Liver (tissue), 3 donors: ENCODE measurements at regions not wholly inside any gene's neighbourhood (a gene's known extent, or its start where the extent isn't known, plus 50 kb on each side); places are given as distances from the start of the nearest gene placed in this dataset.

Experiments used
- EGR1 ChIP-seq, 2 donors: IDR thresholded peaks; 2 replicates each; pipeline ENCODE4 v1.6.1; 2016 to 2018; ENCODE audit warnings: antibody characterized with exemption in 2 of 2, low read depth in 2 of 2
- GABPA ChIP-seq, 2 donors: IDR thresholded peaks in 1 of 2; conservative IDR thresholded peaks in 1 of 2; 2 replicates each; pipeline ENCODE4 v1.6.1; 2016; ENCODE audit warnings: antibody characterized with exemption in 2 of 2, mild to moderate bottlenecking in 1 of 2, moderate library complexity in 1 of 2
- HNF4A ChIP-seq, 2 donors: conservative IDR thresholded peaks; 2 replicates each; pipeline ENCODE4 v1.6.1; 2016; ENCODE audit warnings: antibody characterized with exemption in 2 of 2, mild to moderate bottlenecking in 2 of 2
- RAD21 ChIP-seq, 2 donors: IDR thresholded peaks; 2 replicates each; pipeline ENCODE4 v1.6.1; 2016; ENCODE audit warnings: antibody characterized with exemption in 2 of 2, mild to moderate bottlenecking in 2 of 2
- TF ChIP-seq, protein P1 (sequence below): fragments of 150-350 bp; IDR thresholded peaks from 2 replicates; pipeline ENCODE4 v1.5.1; 2017; ENCODE audit warnings: improper control_type of control experiment, low read depth, low read length; ENCODE audit not compliant: missing input control
- TF ChIP-seq, protein P2 (sequence below): IDR thresholded peaks from 2 replicates; pipeline ENCODE4 v1.6.1; 2016; ENCODE audit warnings: antibody characterized with exemption
- TF ChIP-seq, protein P3 (sequence below): IDR thresholded peaks from 2 replicates; pipeline ENCODE4 v1.6.1; 2016; ENCODE audit warnings: antibody characterized with exemption, mild to moderate bottlenecking
- donor health status: healthy.
- donor health status: healthy.

DNA sequence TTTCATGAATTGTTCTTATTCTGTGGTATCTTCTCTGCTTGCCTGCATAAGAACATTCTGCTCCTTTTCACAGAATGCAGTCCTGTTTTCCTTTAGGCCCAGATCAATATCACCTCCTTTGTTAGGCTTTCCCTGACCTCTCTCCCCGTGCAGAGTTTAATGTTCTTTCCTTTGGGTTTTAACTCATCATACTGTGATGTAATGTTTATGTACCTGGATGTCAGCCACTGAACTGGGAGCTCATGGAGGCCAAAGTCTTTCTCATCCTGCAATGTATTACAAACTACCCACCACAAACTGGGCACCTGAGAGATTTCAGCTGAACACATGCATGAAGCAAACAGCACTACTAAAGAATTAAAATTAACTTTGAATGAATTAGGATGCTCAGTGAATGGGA, 192.8 kb upstream of the RORA start:
- TF ChIP-seq, protein P1, sequence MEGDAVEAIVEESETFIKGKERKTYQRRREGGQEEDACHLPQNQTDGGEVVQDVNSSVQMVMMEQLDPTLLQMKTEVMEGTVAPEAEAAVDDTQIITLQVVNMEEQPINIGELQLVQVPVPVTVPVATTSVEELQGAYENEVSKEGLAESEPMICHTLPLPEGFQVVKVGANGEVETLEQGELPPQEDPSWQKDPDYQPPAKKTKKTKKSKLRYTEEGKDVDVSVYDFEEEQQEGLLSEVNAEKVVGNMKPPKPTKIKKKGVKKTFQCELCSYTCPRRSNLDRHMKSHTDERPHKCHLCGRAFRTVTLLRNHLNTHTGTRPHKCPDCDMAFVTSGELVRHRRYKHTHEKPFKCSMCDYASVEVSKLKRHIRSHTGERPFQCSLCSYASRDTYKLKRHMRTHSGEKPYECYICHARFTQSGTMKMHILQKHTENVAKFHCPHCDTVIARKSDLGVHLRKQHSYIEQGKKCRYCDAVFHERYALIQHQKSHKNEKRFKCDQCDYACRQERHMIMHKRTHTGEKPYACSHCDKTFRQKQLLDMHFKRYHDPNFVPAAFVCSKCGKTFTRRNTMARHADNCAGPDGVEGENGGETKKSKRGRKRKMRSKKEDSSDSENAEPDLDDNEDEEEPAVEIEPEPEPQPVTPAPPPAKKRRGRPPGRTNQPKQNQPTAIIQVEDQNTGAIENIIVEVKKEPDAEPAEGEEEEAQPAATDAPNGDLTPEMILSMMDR = no peak
- TF ChIP-seq GABPA (IDR thresholded peaks at IDR 0.05 in 1 of 2, conservative IDR thresholded peaks at IDR 0.05 in 1 of 2) = no peak
- TF ChIP-seq, protein P2, sequence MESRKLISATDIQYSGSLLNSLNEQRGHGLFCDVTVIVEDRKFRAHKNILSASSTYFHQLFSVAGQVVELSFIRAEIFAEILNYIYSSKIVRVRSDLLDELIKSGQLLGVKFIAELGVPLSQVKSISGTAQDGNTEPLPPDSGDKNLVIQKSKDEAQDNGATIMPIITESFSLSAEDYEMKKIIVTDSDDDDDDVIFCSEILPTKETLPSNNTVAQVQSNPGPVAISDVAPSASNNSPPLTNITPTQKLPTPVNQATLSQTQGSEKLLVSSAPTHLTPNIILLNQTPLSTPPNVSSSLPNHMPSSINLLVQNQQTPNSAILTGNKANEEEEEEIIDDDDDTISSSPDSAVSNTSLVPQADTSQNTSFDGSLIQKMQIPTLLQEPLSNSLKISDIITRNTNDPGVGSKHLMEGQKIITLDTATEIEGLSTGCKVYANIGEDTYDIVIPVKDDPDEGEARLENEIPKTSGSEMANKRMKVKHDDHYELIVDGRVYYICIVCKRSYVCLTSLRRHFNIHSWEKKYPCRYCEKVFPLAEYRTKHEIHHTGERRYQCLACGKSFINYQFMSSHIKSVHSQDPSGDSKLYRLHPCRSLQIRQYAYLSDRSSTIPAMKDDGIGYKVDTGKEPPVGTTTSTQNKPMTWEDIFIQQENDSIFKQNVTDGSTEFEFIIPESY = peak; percentile 94
- peak; percentile 21 to 80 for TF ChIP-seq EGR1 (IDR thresholded peaks at IDR 0.05; ENCODE audit: low read depth in 2 of 2)
- TF ChIP-seq, protein P3, sequence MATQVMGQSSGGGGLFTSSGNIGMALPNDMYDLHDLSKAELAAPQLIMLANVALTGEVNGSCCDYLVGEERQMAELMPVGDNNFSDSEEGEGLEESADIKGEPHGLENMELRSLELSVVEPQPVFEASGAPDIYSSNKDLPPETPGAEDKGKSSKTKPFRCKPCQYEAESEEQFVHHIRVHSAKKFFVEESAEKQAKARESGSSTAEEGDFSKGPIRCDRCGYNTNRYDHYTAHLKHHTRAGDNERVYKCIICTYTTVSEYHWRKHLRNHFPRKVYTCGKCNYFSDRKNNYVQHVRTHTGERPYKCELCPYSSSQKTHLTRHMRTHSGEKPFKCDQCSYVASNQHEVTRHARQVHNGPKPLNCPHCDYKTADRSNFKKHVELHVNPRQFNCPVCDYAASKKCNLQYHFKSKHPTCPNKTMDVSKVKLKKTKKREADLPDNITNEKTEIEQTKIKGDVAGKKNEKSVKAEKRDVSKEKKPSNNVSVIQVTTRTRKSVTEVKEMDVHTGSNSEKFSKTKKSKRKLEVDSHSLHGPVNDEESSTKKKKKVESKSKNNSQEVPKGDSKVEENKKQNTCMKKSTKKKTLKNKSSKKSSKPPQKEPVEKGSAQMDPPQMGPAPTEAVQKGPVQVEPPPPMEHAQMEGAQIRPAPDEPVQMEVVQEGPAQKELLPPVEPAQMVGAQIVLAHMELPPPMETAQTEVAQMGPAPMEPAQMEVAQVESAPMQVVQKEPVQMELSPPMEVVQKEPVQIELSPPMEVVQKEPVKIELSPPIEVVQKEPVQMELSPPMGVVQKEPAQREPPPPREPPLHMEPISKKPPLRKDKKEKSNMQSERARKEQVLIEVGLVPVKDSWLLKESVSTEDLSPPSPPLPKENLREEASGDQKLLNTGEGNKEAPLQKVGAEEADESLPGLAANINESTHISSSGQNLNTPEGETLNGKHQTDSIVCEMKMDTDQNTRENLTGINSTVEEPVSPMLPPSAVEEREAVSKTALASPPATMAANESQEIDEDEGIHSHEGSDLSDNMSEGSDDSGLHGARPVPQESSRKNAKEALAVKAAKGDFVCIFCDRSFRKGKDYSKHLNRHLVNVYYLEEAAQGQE = peak; percentile 84
- peak; percentile 72 to 76 for TF ChIP-seq RAD21 (IDR thresholded peaks at IDR 0.05)
- TF ChIP-seq HNF4A (conservative IDR thresholded peaks at IDR 0.05) = peak; percentile 95 to 97
